OCI-LY1 (cell line): ENCODE measurements at regions not wholly inside any gene's neighbourhood (a gene's known extent, or its start where the extent isn't known, plus 50 kb on each side); places are given as distances from the start of the nearest gene placed in this dataset.

ENCODE experiments used
- EZH2 ChIP-seq: fragments of 200-600 bp; sonication (generic), shearing (Covaris generic); IDR thresholded peaks from 2 replicates; pipeline ENCODE4 v1.8.0; 2017; ENCODE audit warnings: borderline replicate concordance, mixed run types, mild to moderate bottlenecking, antibody characterized with exemption, low read length, moderate library complexity, mixed read lengths
- TF ChIP-seq, protein P1 (sequence below): fragments of 200-600 bp; sonication (generic), shearing (Covaris generic); IDR thresholded peaks from 2 replicates; pipeline ENCODE4 v1.5.1; 2017; ENCODE audit warnings: mild to moderate bottlenecking, antibody characterized with exemption, low read length, moderate library complexity, mixed read lengths

DNA sequence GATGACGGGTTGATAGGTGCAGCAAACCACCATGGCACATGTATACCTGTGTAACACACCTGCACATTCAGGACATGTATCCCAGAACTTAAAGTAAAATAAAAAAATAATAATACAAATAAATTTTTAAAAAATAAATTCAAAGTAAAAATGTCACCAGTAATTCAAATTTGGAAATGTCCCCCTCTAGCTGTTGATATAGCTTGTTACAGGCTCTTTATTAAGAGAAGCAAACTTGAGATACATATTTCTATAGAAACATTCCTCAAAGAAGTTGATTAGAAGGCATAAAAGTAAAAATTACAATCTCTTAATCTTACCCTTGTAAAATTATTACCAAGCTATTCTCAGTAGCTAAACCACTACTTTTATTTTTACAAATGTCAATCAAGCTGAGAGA lies 1397.0 kb downstream of the FAM133A start:
- TF ChIP-seq EZH2, result no peak
- TF ChIP-seq, protein P1, sequence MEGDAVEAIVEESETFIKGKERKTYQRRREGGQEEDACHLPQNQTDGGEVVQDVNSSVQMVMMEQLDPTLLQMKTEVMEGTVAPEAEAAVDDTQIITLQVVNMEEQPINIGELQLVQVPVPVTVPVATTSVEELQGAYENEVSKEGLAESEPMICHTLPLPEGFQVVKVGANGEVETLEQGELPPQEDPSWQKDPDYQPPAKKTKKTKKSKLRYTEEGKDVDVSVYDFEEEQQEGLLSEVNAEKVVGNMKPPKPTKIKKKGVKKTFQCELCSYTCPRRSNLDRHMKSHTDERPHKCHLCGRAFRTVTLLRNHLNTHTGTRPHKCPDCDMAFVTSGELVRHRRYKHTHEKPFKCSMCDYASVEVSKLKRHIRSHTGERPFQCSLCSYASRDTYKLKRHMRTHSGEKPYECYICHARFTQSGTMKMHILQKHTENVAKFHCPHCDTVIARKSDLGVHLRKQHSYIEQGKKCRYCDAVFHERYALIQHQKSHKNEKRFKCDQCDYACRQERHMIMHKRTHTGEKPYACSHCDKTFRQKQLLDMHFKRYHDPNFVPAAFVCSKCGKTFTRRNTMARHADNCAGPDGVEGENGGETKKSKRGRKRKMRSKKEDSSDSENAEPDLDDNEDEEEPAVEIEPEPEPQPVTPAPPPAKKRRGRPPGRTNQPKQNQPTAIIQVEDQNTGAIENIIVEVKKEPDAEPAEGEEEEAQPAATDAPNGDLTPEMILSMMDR, result no peak
